ENCODE measurements at regions not wholly inside any gene's neighbourhood (a gene's known extent, or its start where the extent isn't known, plus 50 kb on each side); places are given as distances from the start of the nearest gene placed in this dataset.
A peak's percentile ranks its signal among the peaks of the same experiment; 100 is the strongest.

- no peaks in the 10 kb centered on the region for H3K27me3 ChIP-seq (ENCODE audit: control insufficient read depth, insufficient read depth, low read length, poor library complexity, severe bottlenecking)
- no peaks in the 10 kb centered on the region for H3K36me3 ChIP-seq (ENCODE audit: control insufficient read depth, insufficient read depth, low read length)
- WGBS, 2 experiments (ENCODE audit: insufficient coverage in 1 of 2, insufficient read length in 1 of 2) = 75 to 81% methylated on average over 2 to 3 of the region's 3 CpGs
- peaks cover 2% of the 10 kb centered on the region for H3K27me3 Mint-ChIP-seq (ENCODE audit: insufficient read depth)
- H3K27ac ChIP-seq (ENCODE audit: low read depth, low read length) = no peak overlapping the region
- H3K9me3 Mint-ChIP-seq = peaks cover 8% of the 10 kb centered on the region
- DNase-seq = no peak
- peak overlapping the region; percentile 25 for H3K4me3 ChIP-seq (ENCODE audit: low read length)
- peak; percentile 73 for TF ChIP-seq CTCF (conservative IDR thresholded peaks at IDR 0.05)
- H3K9ac ChIP-seq (ENCODE audit: extremely low read depth, low read length, poor library complexity, severe bottlenecking) = no peak overlapping the region
- H3K4me1 ChIP-seq (ENCODE audit: control insufficient read depth, insufficient read depth, low read length) = no peaks in the 10 kb centered on the region
- H3K4me1 Mint-ChIP-seq = peaks cover 9% of the 10 kb centered on the region
- no peak overlapping the region for H3K27ac Mint-ChIP-seq
- no peak overlapping the region for H3K4me3 Mint-ChIP-seq
- peaks cover under 1% of the 10 kb centered on the region for H3K36me3 Mint-ChIP-seq (ENCODE audit: low read depth)
- H3K9me3 ChIP-seq (ENCODE audit: control insufficient read depth, low read length) = no peaks in the 10 kb centered on the region
Measured at GRCh38 chr11:80502511-80502910, 1061.7 kb upstream of the TENM4 start.

GRCh38 chr11:80495116-80495515 lies 1054.3 kb upstream of the TENM4 start:
- Mint-ChIP-seq H3K27ac (no peak overlapping the region), H3K27me3 (ENCODE audit: insufficient read depth) (no peaks in the 10 kb centered on the region), H3K36me3 (ENCODE audit: low read depth) (no peaks in the 10 kb centered on the region), H3K9me3 (peaks cover 11% of the 10 kb centered on the region), H3K4me3 (no peak overlapping the region), H3K4me1 (no peaks in the 10 kb centered on the region)
- no peaks in the 10 kb centered on the region for H3K27me3 ChIP-seq (ENCODE audit: control insufficient read depth, insufficient read depth, low read length, poor library complexity, severe bottlenecking)
- peaks cover 13% of the 10 kb centered on the region for H3K9me3 ChIP-seq (ENCODE audit: control insufficient read depth, low read length)
- no peak overlapping the region for H3K27ac ChIP-seq (ENCODE audit: low read depth, low read length)
- no peak overlapping the region for H3K4me3 ChIP-seq (ENCODE audit: low read length)
- H3K9ac ChIP-seq (ENCODE audit: extremely low read depth, low read length, poor library complexity, severe bottlenecking) = no peak overlapping the region
- DNase-seq = no peak
- no peaks in the 10 kb centered on the region for H3K4me1 ChIP-seq (ENCODE audit: control insufficient read depth, insufficient read depth, low read length)
- TF ChIP-seq CTCF (conservative IDR thresholded peaks at IDR 0.05) = no peak
- H3K36me3 ChIP-seq (ENCODE audit: control insufficient read depth, insufficient read depth, low read length) = no peaks in the 10 kb centered on the region

GRCh38 chr11:80487952-80488351 lies 1047.1 kb upstream of the TENM4 start:
- Histone ChIP-seq H3K27ac (ENCODE audit: low read depth, low read length) (no peak overlapping the region), H3K4me1 (ENCODE audit: control insufficient read depth, insufficient read depth, low read length) (no peaks in the 10 kb centered on the region), H3K9me3 (ENCODE audit: control insufficient read depth, low read length) (no peaks in the 10 kb centered on the region), H3K4me3 (ENCODE audit: low read length) (no peak overlapping the region), H3K27me3 (ENCODE audit: control insufficient read depth, insufficient read depth, low read length, poor library complexity, severe bottlenecking) (no peaks in the 10 kb centered on the region), H3K9ac (ENCODE audit: extremely low read depth, low read length, poor library complexity, severe bottlenecking) (no peak overlapping the region), H3K36me3 (ENCODE audit: control insufficient read depth, insufficient read depth, low read length) (no peaks in the 10 kb centered on the region)
- no peak overlapping the region for H3K27ac Mint-ChIP-seq
- H3K27me3 Mint-ChIP-seq (ENCODE audit: insufficient read depth) = no peaks in the 10 kb centered on the region
- no peak overlapping the region for H3K4me3 Mint-ChIP-seq
- H3K9me3 Mint-ChIP-seq = peaks cover 2% of the 10 kb centered on the region
- no peak for TF ChIP-seq CTCF (conservative IDR thresholded peaks at IDR 0.05)
- no peaks in the 10 kb centered on the region for H3K36me3 Mint-ChIP-seq (ENCODE audit: low read depth)
- no peak for DNase-seq
- H3K4me1 Mint-ChIP-seq = no peaks in the 10 kb centered on the region

All from endodermal cell (in vitro differentiated cells).